IPS-NIHi7 (cell line): ENCODE measurements at regions not wholly inside any gene's neighbourhood (a gene's known extent, or its start where the extent isn't known, plus 50 kb on each side); places are given as distances from the start of the nearest gene placed in this dataset.
"Not testable (repeated sequence)": the region's sequence is repeated elsewhere in the genome, so short reads cannot be mapped to it uniquely, and the experiment has no call there.

Experiments
- DNase-seq: peaks from one replicate; pipeline ENCODE4 v3.0.0; 2012; ENCODE audit warnings: mixed read lengths; ENCODE audit errors: extremely low spot score

DNA sequence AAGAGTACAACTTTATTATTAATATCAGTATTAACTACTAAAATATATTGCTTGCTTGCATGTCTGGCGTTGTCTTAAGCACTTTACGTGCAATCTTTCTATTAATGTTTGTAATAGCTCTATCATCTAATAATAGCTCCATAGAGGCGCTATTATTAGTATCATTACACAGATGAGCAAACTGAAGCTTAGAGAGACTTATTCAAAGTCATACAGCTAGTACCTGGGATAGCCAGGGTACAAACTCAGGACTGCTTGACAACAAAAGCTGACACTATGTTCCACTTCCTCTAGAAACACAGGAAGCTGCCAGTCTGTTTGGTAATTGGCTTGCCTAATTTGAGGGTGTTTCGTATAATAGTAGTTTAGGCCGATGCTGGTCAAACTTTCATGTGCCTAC lies 523.2 kb downstream of the RMST start:
- no peak for DNase-seq

DNA sequence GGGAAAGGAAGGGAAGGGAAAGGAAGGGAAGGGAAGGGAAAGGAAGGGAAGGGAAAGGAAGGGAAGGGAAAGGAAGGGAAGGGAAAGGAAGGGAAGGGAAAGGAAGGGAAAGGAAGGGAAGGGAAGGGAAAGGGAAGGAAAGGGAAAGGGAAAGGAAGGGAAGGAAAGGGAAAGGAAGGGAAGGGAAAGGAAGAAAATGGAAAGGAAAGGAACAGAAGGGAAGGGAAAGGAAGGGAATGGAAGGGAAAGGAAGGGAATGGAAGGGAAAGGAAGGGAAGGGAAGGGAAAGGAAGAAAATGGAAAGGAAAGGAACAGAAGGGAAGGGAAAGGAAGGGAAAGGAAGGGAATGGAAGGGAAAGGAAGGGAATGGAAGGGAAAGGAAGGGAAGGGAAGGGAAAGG lies 526.0 kb downstream of the RMST start:
- DNase-seq, result not testable (repeated sequence)

DNA sequence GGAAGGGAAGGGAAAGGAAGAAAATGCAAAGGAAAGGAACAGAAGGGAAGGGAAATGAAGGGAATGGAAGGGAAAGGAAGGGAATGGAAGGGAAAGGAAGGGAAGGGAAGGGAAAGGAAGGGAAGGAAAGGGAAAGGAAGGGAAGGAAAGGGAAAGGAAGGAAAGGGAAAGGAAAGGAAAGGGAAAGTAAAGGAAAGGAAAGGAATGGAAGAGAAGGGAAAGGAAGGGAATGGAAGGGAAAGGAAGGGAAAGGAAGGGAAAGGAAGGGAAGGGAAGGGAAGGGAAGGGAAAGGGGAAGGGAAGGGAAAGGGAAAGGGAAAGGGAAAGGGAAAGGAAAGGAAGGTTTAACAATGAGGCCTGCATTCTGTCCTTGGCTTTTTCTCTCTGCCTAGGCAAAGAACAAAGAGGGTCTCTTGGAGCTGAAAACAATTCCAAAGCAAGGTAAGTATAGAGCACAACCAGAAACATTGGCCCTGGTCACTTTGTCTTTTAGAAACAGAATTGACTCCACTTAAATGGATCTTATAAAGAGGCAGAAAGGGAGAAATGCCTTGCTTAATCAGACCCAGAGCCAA lies 525.9 kb upstream of the TMPO start:
- no peak for DNase-seq

DNA sequence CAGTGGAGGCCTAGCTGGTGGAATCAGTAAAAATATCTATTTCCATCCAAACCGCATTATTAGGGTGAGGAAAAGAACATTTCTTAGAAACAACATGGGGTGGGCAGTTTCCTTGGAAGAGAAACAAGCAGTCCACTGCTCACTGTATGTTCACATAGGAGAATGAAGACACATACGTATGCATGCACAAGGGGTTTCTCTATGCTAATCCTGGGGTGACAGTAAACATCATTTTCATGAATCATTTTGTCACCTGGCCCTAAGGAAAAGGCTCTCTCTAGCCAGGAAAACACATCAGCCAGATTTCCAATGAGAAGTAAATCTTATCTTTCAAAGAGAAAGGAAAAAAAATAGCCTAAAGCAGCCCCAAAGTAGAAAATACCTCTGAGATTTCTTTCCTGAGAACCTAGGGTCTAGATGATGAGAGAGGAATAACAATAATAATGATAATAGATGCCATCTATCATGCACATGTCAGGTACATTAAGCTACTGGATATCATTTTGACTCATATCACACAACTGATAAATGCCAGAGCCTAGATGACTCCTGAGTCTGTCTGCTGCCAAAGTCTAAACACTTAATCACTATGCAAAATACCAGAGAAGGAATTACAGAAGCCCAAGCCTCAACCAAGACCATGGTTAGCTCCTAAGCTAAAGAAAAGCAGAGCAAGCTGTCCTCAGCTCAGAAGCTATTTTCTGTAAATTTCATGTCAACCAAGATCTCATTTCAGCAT lies 520.5 kb upstream of the TMPO start:
- DNase-seq, result no peak

DNA sequence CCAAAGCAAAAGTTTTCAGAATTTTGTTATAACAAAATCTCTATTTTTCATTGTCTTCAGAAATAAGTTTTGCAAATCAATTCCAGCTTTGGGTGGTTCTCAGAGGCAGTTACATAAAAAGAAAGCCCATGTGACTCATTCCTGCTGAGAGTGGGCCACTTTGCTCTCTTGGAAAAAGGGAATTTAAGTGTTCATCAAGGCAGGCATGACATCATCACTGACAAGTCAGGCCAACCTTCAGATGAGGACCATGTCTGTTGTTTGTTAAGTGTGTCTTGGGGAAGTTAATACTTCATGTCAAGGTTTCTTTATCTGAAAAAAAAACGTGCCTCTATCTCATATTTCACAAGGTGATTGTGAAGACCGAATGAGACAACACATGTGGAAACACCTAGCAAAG lies 519.8 kb upstream of the TMPO start:
- no peak for DNase-seq

DNA sequence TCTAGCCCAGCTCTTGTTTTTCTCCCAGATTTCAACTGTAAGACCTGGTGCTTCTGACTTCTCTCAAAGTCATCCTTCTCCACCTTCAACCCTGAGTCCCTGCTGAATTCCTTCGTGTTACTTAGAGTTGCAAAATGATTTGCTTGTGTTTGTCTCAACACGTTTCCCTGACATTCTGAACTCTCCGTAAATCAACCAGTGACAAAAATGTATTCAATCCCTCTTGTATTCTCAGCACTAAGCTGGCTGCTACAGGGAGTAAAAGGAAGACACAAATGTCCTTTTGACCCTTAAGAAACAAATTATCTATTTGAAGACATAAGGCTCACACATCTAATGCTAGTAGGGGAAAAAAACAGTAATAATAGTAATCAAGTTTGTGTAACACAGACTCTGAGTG lies 514.0 kb upstream of the TMPO start:
- DNase-seq, result no peak

DNA sequence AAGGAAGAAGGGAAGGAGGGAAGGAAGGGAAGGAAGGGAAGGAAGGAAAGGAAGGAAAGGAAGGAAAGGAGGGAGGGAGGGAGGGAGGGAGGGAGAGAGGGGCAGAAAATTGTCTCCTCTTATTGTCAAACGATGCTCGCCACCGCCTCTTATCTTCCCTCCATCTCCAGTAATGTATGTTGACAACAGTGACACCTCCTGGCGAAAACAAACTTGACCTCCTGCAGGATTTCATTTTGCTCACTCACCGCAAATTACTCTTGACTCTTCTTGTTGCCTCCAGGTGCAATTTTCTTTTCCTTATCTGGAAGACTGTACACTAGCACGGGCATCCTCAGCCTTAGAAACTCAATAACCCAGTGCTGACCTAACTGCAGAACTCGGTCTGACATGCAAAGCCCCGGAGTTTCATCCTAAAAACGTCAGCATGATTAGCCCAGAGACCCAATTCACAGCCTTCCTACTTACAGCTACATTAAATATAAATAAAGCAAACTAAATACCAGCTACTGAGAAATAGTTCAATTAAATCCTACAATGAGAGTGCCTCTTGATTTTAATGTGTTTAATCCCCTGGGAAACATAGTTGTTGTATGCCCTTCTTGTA lies 512.4 kb upstream of the TMPO start:
- peak; percentile 68 for DNase-seq

DNA sequence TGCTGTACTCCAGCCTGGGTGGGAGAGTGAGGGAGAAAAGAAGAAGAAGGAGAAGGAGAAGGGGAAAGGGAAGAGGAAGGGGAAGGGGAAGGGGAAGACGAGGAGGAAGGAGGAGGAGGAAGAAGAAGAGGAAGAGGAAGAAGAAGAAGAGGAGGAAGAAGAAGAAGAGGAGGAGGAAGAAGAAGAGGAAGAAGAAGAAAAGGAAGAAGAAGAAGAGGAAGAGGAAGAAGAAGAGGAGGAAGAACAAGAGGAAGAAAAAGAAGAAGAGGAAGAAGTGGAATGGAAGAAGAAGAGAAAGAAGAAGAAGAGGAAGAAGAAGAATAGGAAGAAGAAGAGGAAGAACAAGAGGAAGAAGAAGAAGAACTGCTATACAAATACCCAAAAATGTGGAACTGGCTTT lies 507.4 kb upstream of the TMPO start:
- DNase-seq, result no peak

DNA sequence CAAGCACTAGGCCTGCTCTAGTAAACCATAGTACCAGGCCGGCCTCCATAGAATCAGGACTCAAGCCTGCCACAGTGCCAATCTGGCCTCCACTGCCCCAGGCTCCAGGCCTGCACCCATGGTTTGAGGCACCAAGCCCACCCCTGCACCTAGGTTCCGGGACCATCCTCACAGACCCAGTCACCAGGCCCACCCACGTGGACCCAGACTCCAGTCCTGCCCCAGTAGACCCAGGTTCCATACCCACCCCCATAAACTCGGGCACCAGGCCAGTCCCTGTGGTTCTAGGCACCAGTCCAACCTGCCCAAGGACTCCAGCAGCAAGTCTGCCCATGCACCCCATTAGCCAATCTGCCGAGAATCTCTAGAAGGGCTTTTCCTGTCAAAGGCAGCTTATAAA lies 501.8 kb upstream of the TMPO start:
- no peak for DNase-seq

DNA sequence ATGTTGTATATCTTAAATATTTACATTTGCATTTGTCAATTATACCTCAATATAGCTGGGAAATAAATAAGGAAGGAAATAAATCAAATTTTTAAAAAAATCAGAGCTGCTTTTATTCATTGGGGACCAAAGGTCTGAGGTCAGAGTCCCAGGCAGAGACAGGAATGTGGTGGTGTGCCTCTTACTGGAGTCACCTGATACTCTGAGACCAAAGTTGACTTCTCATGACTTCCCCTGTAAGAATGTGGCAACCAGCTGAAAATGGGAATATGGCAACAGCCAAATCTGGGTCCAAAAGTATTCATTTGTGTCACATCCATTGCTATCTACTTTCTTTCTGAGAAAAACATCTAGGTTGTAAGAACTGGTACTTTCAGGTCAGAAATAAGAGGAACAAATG lies 496.6 kb upstream of the TMPO start:
- DNase-seq, result no peak

DNA sequence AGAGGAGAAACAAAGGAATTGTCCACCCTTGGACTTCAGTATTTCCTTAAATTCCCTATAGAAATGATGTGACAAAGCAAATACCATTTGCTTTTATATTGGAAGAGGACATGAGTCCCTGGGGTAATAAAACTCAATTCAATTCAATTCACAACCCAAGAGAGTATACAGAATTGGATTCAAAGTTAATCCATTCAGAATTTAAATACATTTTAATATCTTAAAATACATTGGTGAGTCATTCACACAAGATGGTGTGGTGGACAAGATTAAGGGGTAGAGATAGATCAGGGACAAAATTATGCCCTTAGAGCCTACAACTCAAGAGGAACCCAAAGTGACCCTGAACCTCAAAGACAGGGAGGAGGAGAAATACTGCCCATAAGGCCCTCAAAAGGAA lies 495.0 kb upstream of the TMPO start:
- DNase-seq, result no peak

DNA sequence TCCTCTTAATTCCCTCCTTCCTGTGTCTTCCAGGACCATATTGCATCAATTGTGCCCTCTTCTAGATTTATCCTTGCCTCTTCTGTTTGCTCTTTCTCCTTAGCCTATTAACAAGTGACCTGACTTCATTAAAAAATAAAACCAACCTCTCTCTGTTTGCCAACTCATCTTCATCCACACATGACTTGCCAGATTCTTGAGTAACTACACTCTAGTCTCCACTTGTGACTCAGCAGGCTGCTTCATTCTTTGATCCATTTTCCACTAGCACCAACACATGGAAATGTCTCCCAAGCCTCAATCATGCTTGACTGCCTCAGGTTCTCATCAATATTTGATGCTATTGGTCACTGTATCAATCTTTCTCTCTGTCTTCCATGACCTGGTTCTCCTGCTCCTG lies 492.4 kb upstream of the TMPO start:
- no peak for DNase-seq

DNA sequence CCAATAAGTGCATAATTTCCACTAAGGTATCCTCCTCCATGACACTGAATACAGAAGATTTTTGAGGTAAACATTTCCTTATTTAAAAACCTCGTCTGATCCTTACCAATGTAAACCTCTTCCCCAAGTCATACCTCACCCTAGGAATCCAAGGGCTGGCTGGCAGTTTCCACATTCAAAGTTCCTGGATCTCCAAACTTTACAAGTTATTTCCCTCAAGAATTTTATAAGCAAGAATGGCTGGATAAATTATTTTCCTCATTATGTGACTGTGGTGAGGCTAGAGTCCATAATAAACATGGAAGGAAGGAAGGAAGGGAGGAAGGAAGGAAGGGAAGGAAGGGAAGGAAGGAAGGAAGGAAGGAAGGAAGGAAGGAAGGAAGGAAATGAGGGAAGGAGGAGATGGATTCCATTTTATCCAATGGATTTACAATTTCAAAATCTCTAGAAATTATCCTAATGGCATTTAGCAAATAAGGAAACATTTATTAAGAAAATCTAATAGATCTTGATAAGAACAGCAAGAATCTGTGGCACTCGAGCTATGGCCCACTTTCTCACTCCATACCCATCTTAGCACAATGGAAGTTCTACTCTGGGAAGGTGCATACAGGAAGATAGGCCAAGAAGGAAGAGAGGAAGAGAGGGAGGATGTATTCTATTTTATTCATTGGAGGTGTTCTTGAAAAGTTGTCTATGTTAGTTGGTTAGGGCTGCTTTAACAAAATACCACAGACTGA lies 477.8 kb upstream of the TMPO start:
- no peak for DNase-seq

DNA sequence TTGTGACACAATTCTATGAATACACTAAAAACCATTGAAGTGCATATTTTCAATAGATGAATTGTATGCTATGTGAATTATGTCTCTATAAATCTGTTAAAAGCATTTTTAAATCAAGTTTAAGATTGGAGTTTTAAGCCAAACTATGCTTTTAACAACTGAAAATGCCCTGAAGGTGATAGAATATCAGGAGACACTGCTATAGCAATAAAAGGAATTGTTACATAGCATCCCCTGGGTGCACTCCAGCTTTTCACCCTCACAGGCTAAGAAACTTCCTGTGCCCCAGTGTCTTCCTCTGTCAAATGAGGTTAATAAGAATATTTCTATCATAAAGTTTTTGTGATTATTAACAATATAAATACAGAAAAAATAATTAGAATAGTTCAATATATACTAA lies 472.7 kb upstream of the TMPO start:
- no peak for DNase-seq

DNA sequence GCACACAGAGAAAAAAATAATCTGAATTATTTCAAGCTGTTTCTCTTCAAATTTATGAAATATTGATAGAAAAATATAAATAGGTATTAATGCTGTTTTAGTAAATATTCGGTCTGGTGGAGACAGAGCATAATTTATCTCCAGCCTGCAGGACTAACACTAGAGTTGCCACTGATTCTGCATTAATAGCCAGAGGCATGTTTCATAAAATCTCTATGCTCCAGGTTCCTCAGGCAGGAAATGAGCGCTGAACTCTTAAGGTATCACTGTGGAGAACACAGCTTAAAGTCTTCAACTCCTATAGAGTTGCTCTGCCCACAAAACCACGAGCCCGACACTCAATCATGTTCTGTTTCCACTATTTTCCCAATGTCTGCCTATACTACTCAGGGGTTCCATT lies 470.0 kb upstream of the TMPO start:
- no peak for DNase-seq

DNA sequence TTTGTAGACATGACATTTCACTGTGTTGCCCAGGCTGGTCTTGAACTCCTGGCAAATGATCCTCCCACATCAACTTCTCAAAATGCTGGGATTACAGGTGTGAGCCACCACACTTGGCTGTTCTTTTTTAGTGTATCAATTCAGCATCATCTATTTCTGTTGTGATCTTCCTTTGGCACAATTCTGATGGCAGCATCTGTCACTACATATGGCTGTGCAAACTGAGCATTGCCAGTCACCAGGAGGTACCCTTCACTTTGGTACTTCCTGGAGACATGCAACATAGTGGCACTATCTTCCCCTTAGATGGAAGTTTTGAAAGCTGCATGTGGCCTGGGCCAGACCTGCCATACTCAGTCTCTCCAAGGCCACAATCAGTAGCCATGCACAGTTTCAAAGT lies 467.1 kb upstream of the TMPO start:
- no peak for DNase-seq

DNA sequence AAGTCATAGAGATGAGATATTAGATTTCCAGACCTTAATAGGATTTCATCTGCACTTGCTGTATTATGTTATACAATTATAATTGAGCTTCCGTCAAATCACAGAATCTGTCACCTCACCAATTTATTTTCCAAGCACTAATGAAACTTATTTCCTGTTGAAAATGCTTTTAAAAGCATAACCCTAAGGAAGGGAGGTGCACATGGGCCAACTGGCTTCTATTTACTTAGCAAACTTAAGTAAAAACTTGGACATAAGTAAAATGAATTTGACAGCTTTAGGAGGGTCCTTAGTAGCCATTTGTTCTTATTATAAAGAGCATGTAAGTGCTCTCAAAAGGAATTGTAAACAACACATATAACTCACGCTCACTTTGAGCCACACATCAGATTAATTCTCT lies 462.2 kb upstream of the TMPO start:
- DNase-seq, result no peak

DNA sequence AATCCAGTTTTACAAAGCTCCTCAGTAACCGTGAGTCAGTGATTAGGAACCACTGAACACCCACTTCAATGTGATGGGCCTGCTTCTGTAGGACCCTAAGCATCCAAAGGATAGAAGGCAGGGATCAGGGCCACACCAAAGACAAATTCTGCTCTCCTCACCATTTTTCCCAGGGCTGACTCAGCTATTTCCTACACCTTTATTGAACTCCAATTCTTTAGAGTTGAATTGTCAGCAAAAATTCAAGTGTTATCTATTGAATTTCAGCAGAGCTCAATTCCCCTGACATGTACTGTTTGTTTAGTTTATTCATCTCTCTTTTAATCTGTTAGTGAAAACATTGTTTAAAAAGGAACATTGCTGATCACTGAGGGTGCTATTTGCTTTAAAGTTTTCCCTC lies 457.7 kb upstream of the TMPO start:
- no peak for DNase-seq

DNA sequence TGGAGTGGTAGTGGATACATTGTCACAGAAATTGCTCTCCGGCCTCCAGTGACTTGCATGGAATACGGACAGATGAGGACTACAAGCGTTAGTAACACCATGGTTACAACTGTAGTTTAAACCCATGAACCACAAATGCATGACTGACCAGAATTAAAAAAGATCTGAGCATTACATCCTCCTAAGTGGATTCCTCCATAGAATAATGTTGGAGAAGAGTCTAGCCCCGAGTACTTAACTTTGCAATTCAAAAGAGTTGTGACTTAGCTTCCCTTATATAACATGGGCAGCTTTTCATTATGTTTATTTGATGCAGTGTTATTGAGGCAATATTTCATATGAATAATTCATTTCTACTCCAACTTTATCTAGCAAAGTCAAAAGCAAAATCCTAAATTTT lies 457.2 kb upstream of the TMPO start:
- no peak for DNase-seq

DNA sequence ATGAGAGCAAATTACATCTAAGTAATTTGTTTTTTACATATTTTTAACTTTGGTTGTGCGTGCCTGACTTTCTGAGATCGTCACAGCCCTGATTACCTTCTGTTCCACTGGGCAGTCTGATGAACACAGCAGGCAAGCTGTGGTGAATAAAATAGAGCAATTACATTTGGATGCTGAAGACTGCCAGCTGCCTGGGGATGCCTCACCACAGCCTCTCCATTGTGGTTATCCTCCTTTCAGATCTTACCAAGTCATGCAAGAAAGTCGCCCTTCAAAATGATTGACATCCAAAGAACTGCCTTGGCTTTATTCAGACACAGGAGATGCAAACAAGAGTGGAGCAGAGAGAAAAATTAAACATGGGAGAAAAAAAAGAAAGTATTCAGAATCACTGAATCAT lies 456.6 kb upstream of the TMPO start:
- no peak for DNase-seq

DNA sequence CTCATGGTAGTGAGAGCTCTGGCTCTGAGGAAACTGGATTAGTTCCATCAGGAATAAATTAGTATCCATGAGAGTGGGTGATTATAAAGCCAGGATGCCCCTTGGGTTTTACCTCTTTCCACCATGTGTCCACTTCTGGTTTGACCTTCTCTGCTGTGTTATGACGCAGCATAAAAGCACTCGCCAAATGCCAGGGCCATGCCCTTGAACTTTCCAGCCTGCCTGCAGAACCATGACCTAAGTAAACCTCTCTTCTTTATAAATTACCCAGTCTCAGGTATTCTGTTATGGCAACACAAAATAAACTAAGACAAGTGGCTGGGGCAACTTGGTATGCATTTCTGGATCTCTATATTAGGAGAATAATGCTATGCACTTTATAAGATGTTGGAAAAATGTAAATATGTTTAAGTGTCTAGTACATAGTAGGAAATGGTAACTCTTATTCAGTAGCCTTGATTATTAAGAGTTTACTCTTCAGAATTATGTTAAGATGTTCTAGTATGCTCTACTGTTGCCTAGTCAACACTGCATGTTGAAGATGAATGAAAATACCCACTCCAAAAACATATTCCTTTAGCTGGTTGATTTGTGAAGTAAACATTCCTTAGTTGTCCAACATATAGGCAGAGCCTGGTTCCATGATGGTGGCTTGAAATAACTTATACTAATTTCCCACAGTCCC lies 455.6 kb upstream of the TMPO start:
- DNase-seq, result no peak

DNA sequence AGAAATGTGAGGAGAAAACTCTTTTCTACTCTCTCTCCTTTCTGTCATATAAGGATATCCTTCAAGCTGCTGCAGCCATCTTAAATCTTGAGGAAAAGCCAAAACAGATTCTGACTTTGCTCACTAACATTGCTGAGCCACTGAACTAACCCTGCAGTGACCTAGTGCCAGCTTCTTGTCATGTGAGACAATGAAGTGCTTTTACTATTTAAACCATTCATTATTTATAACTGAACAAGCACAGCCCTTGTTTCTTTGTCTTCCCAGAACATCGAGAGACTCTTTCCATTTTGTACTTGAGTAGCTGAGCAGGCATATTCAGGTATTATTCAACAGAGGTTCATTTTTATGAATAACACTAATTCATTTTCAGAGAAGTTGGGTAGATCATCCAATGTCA lies 455.0 kb upstream of the TMPO start:
- no peak for DNase-seq
